Astrocyte (in vitro differentiated cells and primary cell): ENCODE measurements at regions not wholly inside any gene's neighbourhood (a gene's known extent, or its start where the extent isn't known, plus 50 kb on each side); places are given as distances from the start of the nearest gene placed in this dataset.

Experiments used
- DNase-seq: peaks from one replicate; pipeline ENCODE4 v3.0.0-alpha.2; 2010; ENCODE audit warnings: low read depth
- FAIRE-seq: peaks from 2 replicates; lab custom pipeline; 2011; peaks lifted over from hg19 to GRCh38; lab: Jason Lieb, UNC
- H2AFZ ChIP-seq: 2 replicates; pipeline ENCODE4 v1.6.0; 2012; ENCODE audit warnings: low read depth, low read length, inconsistent platforms
- H3K27ac ChIP-seq: 2 replicates; pipeline ENCODE4 v1.5.1; 2011; ENCODE audit warnings: low read depth, low read length, inconsistent platforms
- H3K27me3 ChIP-seq: 2 replicates; pipeline ENCODE4 v1.6.0; 2011; ENCODE audit warnings: low read length, inconsistent platforms; ENCODE audit not compliant: insufficient read depth
- H3K36me3 ChIP-seq: 2 replicates; pipeline ENCODE4 v1.5.1; 2011; ENCODE audit warnings: low read length, inconsistent platforms; ENCODE audit not compliant: insufficient read depth
- H3K4me1 ChIP-seq: 2 replicates; pipeline ENCODE4 v1.5.1; 2011; ENCODE audit warnings: low read length, inconsistent platforms; ENCODE audit not compliant: insufficient read depth
- H3K4me2 ChIP-seq: 2 replicates; pipeline ENCODE4 v1.6.0; 2012; ENCODE audit warnings: low read length, inconsistent platforms
- H3K4me3 ChIP-seq: 2 replicates; pipeline ENCODE4 v1.5.1; 2011; ENCODE audit warnings: low read depth, mild to moderate bottlenecking, low read length, inconsistent platforms; ENCODE audit not compliant: insufficient read depth
- H3K79me2 ChIP-seq: 2 replicates; pipeline ENCODE4 v1.6.0; 2012; ENCODE audit warnings: mild to moderate bottlenecking, low read length, inconsistent platforms; ENCODE audit not compliant: insufficient read depth
- H3K9ac ChIP-seq: 2 replicates; pipeline ENCODE4 v1.6.0; 2012; ENCODE audit warnings: mild to moderate bottlenecking, low read length, inconsistent platforms
- H3K9me3 ChIP-seq: 2 replicates; pipeline ENCODE4 v1.5.1; 2012; ENCODE audit warnings: low read depth, mild to moderate bottlenecking, low read length, inconsistent platforms; ENCODE audit not compliant: insufficient read depth
- H4K20me1 ChIP-seq: 2 replicates; pipeline ENCODE4 v1.6.0; 2012; ENCODE audit warnings: low read length, inconsistent platforms; ENCODE audit not compliant: insufficient read depth
- H3K27ac Mint-ChIP-seq: one replicate; pipeline ENCODE4 v1.8.0; 2021; ENCODE audit warnings: mild to moderate bottlenecking, mixed read lengths; ENCODE audit not compliant: unreplicated experiment
- H3K27me3 Mint-ChIP-seq: one replicate; pipeline ENCODE4 v1.8.0; 2021; ENCODE audit warnings: low read depth, mixed read lengths; ENCODE audit not compliant: unreplicated experiment
- H3K36me3 Mint-ChIP-seq: one replicate; pipeline ENCODE4 v1.8.0; 2021; ENCODE audit warnings: low read depth, mixed read lengths; ENCODE audit not compliant: unreplicated experiment
- H3K4me1 Mint-ChIP-seq: one replicate; pipeline ENCODE4 v1.8.0; 2021; ENCODE audit warnings: low read depth, mixed read lengths; ENCODE audit not compliant: unreplicated experiment
- H3K4me3 Mint-ChIP-seq: one replicate; pipeline ENCODE4 v1.8.0; 2021; ENCODE audit warnings: mild to moderate bottlenecking, moderate library complexity, mixed read lengths; ENCODE audit not compliant: unreplicated experiment
- H3K9me3 Mint-ChIP-seq: one replicate; pipeline ENCODE4 v1.8.0; 2021; ENCODE audit warnings: mild to moderate bottlenecking, mixed read lengths; ENCODE audit not compliant: unreplicated experiment
- CTCF ChIP-seq: IDR thresholded peaks from 2 replicates; pipeline ENCODE4 v1.5.1; 2011; ENCODE audit warnings: low read depth, mild to moderate bottlenecking, inconsistent platforms, low read length, moderate library complexity; ENCODE audit not compliant: insufficient read depth
- EZH2 ChIP-seq: IDR thresholded peaks from 2 replicates; pipeline ENCODE4 v1.6.1; 2012; ENCODE audit warnings: mild to moderate bottlenecking, low read length, inconsistent platforms; ENCODE audit not compliant: insufficient read depth

GRCh38 chr13:31940076-31940475 lies 91.5 kb upstream of the FRY start:
- Mint-ChIP-seq H3K27me3 (peaks cover 1% of the 10 kb centered on the region), H3K27ac (no peak overlapping the region), H3K9me3 (no peaks in the 10 kb centered on the region), H3K36me3 (no peaks in the 10 kb centered on the region), H3K4me3 (no peak overlapping the region), H3K4me1 (peaks cover 5% of the 10 kb centered on the region)
- FAIRE-seq (no peak), DNase-seq (no peak)
- peaks cover 4% of the 10 kb centered on the region for H3K4me1 ChIP-seq
- no peaks in the 10 kb centered on the region for H4K20me1 ChIP-seq
- no peak for TF ChIP-seq EZH2
- no peak for TF ChIP-seq CTCF
- no peak overlapping the region for H3K4me3 ChIP-seq
- H3K9me3 ChIP-seq, result no peaks in the 10 kb centered on the region
- no peak overlapping the region for H3K4me2 ChIP-seq
- no peak overlapping the region for H3K27ac ChIP-seq
- H3K79me2 ChIP-seq, result no peaks in the 10 kb centered on the region
- no peaks in the 10 kb centered on the region for H3K36me3 ChIP-seq
- H3K9ac ChIP-seq, result no peak overlapping the region
- no peak overlapping the region for H2AFZ ChIP-seq
- no peaks in the 10 kb centered on the region for H3K27me3 ChIP-seq

GRCh38 chr13:31943591-31943990 lies 88.0 kb upstream of the FRY start:
- H3K9ac ChIP-seq, result no peak overlapping the region
- no peaks in the 10 kb centered on the region for H3K9me3 ChIP-seq
- DNase-seq, result no peak
- H3K36me3 ChIP-seq, result no peaks in the 10 kb centered on the region
- Mint-ChIP-seq H3K9me3 (no peaks in the 10 kb centered on the region), H3K36me3 (no peaks in the 10 kb centered on the region), H3K4me3 (no peak overlapping the region), H3K4me1 (peaks cover 30% of the 10 kb centered on the region), H3K27me3 (peaks cover 1% of the 10 kb centered on the region), H3K27ac (no peak overlapping the region)
- no peaks in the 10 kb centered on the region for H4K20me1 ChIP-seq
- TF ChIP-seq CTCF, result no peak
- no peak for TF ChIP-seq EZH2
- H3K27me3 ChIP-seq, result no peaks in the 10 kb centered on the region
- H3K4me1 ChIP-seq, result peaks cover 8% of the 10 kb centered on the region
- no peak overlapping the region for H2AFZ ChIP-seq
- FAIRE-seq, result no peak
- H3K27ac ChIP-seq, result no peak overlapping the region
- H3K4me2 ChIP-seq, result no peak overlapping the region
- H3K4me3 ChIP-seq, result no peak overlapping the region
- no peaks in the 10 kb centered on the region for H3K79me2 ChIP-seq

GRCh38 chr13:31944262-31945160 lies 87.1 kb upstream of the FRY start:
- no peak overlapping the region for H3K9ac ChIP-seq
- H3K27ac ChIP-seq, result no peak overlapping the region
- Mint-ChIP-seq H3K4me1 (peaks cover 30% of the 10 kb centered on the region), H3K27ac (no peak overlapping the region), H3K36me3 (no peaks in the 10 kb centered on the region), H3K27me3 (peaks cover 1% of the 10 kb centered on the region), H3K4me3 (no peak overlapping the region), H3K9me3 (no peaks in the 10 kb centered on the region)
- H3K4me1 ChIP-seq, result peaks cover 8% of the 10 kb centered on the region
- no peaks in the 10 kb centered on the region for H4K20me1 ChIP-seq
- H3K4me2 ChIP-seq, result peak overlapping the region; percentile 25
- H3K27me3 ChIP-seq, result no peaks in the 10 kb centered on the region
- no peaks in the 10 kb centered on the region for H3K79me2 ChIP-seq
- no peak overlapping the region for H2AFZ ChIP-seq
- DNase-seq, result no peak
- no peak for FAIRE-seq
- H3K4me3 ChIP-seq, result no peak overlapping the region
- H3K36me3 ChIP-seq, result no peaks in the 10 kb centered on the region
- no peaks in the 10 kb centered on the region for H3K9me3 ChIP-seq
- TF ChIP-seq EZH2 (no peak), CTCF (no peak)
